Body of pancreas (tissue), 4 donors: ENCODE measurements at regions not wholly inside any gene's neighbourhood (a gene's known extent, or its start where the extent isn't known, plus 50 kb on each side); places are given as distances from the start of the nearest gene placed in this dataset.

Experiments used
- ATAC-seq: fragments of 150-250 bp; one replicate; pipeline ENCODE4 v1.9.1; 2016
- DNase-seq, 4 donors: peaks; one replicate each; pipeline ENCODE4 v3.0.0-alpha.2; 2019
- H3K27ac ChIP-seq, 4 donors: fragments of 200-600 bp; sonication (generic); 1 replicate in 3 of 4; 2 replicates in 1 of 4; pipeline versions ENCODE4 v1.5.1 to v1.6.1; 2016 to 2019; ENCODE audit warnings: mild to moderate bottlenecking in 1 of 4, mixed read lengths in 1 of 4, moderate library complexity in 1 of 4
- H3K27me3 ChIP-seq, 2 donors: fragments of 200-600 bp; sonication (generic); one replicate each; pipeline ENCODE4 v1.6.0; 2016; ENCODE audit warnings: mild to moderate bottlenecking in 1 of 2
- H3K36me3 ChIP-seq, 2 donors: fragments of 200-600 bp; sonication (generic); replicated peaks in 1 of 2; 2 replicates each; pipeline ENCODE4 v1.5.1; 2016; ENCODE audit warnings: low read depth in 2 of 2; ENCODE audit not compliant: insufficient read depth in 1 of 2
- H3K4me1 ChIP-seq: fragments of 200-600 bp; sonication (generic); one replicate; pipeline ENCODE4 v1.6.0; 2016
- H3K4me3 ChIP-seq, 2 donors: fragments of 200-600 bp; sonication (generic); 1 replicate in 1 of 2; 2 replicates in 1 of 2; pipeline ENCODE4 v1.5.1; 2016 to 2019
- H3K9me3 ChIP-seq, 3 donors: fragments of 200-600 bp; sonication (generic); 1 replicate in 2 of 3; 2 replicates in 1 of 3; pipeline ENCODE4 v1.5.1; 2016
- POLR2A ChIP-seq, 3 donors: fragments of 450-650 bp; IDR thresholded peaks; one replicate each; pipeline ENCODE4 v1.6.1; 2016; ENCODE audit warnings: antibody characterized with exemption in 3 of 3, mild to moderate bottlenecking in 2 of 3
- WGBS, 2 donors: methylation state at CpG; one replicate each; pipeline ENCODE4 v1.1.5; 2017; 5-methylcytosine and 5-hydroxymethylcytosine counted together
- intact Hi-C: fragments of 100-400 bp; cut with DNase I; formaldehyde crosslinking; loops from one replicate; pipeline ENCODE4 v1.15.1; 2023
- TF ChIP-seq, protein P1 (sequence below), 7 experiments: fragments of 450-650 bp in 4 of 7; fragments of 200-600 bp in 3 of 7; sonication (generic) in 3 of 7; IDR thresholded peaks; one replicate each; pipeline ENCODE4 v1.5.1; 2016 to 2019; ENCODE audit warnings: antibody characterized with exemption in 7 of 7

GRCh38 chr22:47370448-47371262 lies 608.2 kb downstream of the TBC1D22A start:
- TF ChIP-seq POLR2A (IDR thresholded peaks at IDR 0.05) = no peak
- TF ChIP-seq, protein P1, sequence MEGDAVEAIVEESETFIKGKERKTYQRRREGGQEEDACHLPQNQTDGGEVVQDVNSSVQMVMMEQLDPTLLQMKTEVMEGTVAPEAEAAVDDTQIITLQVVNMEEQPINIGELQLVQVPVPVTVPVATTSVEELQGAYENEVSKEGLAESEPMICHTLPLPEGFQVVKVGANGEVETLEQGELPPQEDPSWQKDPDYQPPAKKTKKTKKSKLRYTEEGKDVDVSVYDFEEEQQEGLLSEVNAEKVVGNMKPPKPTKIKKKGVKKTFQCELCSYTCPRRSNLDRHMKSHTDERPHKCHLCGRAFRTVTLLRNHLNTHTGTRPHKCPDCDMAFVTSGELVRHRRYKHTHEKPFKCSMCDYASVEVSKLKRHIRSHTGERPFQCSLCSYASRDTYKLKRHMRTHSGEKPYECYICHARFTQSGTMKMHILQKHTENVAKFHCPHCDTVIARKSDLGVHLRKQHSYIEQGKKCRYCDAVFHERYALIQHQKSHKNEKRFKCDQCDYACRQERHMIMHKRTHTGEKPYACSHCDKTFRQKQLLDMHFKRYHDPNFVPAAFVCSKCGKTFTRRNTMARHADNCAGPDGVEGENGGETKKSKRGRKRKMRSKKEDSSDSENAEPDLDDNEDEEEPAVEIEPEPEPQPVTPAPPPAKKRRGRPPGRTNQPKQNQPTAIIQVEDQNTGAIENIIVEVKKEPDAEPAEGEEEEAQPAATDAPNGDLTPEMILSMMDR (IDR thresholded peaks at IDR 0.05) = no peak
- peak in 1 of 4 donors; percentile 3 for DNase-seq
- intact Hi-C loops = no loop called here
- H3K27me3 ChIP-seq = no peaks in the 10 kb centered on the region
- H3K9me3 ChIP-seq = no peaks in the 10 kb centered on the region
- no peaks in the 10 kb centered on the region for H3K4me1 ChIP-seq
- no peak overlapping the region for H3K4me3 ChIP-seq
- WGBS, 2 donors = 62 to 77% methylated on average over 10 to 18 of the region's 18 CpGs
- no peaks in the 10 kb centered on the region for H3K36me3 ChIP-seq
- H3K27ac ChIP-seq = no peak overlapping the region
- no peak for ATAC-seq

DNA sequence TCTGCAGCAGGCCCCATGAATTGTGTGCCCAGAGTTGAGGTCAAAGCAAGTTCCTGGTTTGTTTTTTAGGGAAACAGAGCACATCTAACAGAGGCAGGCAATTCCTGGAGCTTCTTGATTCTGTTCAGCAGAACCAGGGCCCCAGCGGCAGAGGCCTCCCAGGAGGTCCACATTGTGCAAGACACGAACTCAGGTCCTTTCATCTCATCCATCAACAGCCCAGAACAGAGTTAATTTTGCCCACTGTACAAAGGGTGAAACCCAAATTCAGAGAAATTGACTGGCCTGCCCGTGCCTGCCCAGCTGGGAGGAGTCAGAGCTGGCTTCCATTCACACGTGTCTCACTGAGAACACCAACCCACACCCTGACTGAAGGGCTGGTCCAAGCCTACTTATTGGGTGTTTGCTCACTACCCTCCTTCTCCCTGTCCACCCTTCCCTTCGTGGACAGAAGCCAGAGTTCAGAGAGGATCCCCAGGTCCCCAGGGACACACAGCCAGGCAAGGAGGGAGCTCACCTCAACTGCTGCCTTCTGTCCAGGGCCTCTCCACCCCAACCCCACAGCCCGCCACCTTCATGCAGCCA lies 607.1 kb downstream of the TBC1D22A start:
- no peaks in the 10 kb centered on the region for H3K4me1 ChIP-seq
- no peaks in the 10 kb centered on the region for H3K27me3 ChIP-seq
- no peaks in the 10 kb centered on the region for H3K9me3 ChIP-seq
- ATAC-seq = no peak
- no peaks in the 10 kb centered on the region for H3K36me3 ChIP-seq
- intact Hi-C loops = no loop called here
- H3K27ac ChIP-seq = no peak overlapping the region
- TF ChIP-seq, protein P1 (IDR thresholded peaks at IDR 0.05) = no peak
- TF ChIP-seq POLR2A (IDR thresholded peaks at IDR 0.05) = no peak
- no peak overlapping the region for H3K4me3 ChIP-seq
- 66 to 87% methylated on average over 5 to 6 of the region's 6 CpGs for WGBS, 2 donors
- DNase-seq = peak in 1 of 4 donors; percentile 2

GRCh38 chr22:47369020-47369419 lies 606.6 kb downstream of the TBC1D22A start:
- peak in 1 of 4 donors; percentile 1 for DNase-seq
- no peak for ATAC-seq
- no peak for TF ChIP-seq POLR2A (IDR thresholded peaks at IDR 0.05)
- TF ChIP-seq, protein P1 (IDR thresholded peaks at IDR 0.05) = no peak
- Histone ChIP-seq H3K9me3 (no peaks in the 10 kb centered on the region), H3K4me1 (no peaks in the 10 kb centered on the region), H3K27me3 (no peaks in the 10 kb centered on the region), H3K36me3 (no peaks in the 10 kb centered on the region), H3K4me3 (no peak overlapping the region), H3K27ac (no peak overlapping the region)
- intact Hi-C loops = no loop called here
- WGBS, 2 donors = 64 to 77% methylated on average over 3 to 8 of the region's 8 CpGs

DNA sequence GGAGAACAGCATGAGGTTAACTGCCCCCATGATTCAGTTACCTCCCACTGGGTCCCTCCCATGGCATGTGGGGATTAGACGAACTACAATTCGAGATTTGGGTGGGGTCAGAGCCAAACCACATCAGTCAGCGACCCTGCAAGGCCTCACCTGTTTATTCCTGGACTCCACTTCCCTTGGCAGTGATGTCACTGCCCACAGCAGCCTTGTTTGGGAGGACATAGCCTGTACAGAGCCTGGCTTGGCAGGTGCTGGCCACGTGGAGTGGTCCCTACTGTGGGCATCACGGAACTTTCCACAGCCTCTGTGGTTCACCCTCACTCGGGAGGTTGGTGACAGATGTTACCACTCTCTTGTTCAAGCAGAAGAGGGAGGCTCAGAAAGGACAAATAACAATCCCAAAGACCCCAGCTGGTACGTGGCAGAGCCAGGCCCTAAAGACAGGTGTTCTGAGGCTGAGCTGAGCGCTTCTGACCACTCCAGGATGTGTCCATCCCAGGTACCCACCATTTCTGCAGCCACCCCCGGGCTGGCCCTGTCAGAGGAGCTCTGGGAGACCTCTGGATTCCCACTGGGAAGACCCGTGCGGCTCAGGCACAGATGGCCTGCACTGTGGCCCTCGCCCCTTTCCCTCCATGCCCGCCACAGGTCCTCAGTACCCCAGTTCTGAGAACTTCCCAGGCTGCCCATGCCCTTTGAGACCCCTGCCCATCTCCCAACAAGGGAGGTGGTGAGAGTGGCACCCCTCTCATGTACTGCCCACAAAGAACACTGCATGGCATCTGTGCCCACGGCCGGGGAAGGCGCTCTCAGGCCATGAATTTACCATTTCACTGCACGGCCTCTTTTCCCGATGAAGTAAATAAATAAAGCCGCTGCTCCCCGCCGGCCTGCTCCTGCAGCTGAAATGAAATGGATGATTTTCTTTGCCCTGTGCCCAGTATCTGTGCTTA lies 605.8 kb downstream of the TBC1D22A start:
- ATAC-seq (no peak), DNase-seq (peak in 1 of 4 donors; percentile 3)
- intact Hi-C loops = no loop called here
- Histone ChIP-seq H3K4me3 (no peak overlapping the region), H3K27ac (no peak overlapping the region), H3K4me1 (no peaks in the 10 kb centered on the region), H3K36me3 (no peaks in the 10 kb centered on the region), H3K27me3 (no peaks in the 10 kb centered on the region), H3K9me3 (no peaks in the 10 kb centered on the region)
- WGBS, 2 donors = 70% methylated on average over 20 to 21 of the region's 21 CpGs
- no peak for TF ChIP-seq POLR2A (IDR thresholded peaks at IDR 0.05)
- TF ChIP-seq, protein P1 (IDR thresholded peaks at IDR 0.05) = no peak
